Endothelial cell (in vitro differentiated cells): ENCODE measurements at regions not wholly inside any gene's neighbourhood (a gene's known extent, or its start where the extent isn't known, plus 50 kb on each side); places are given as distances from the start of the nearest gene placed in this dataset.
"Not testable (repeated sequence)": the region's sequence is repeated elsewhere in the genome, so short reads cannot be mapped to it uniquely, and the experiment has no call there.

ENCODE experiments used
- DNase-seq: peaks from one replicate; pipeline ENCODE4 v3.0.0; 2021; ENCODE audit warnings: low spot score
- H3K27ac Mint-ChIP-seq: one replicate; pipeline ENCODE4 v1.8.0; 2021; ENCODE audit warnings: mixed read lengths, inconsistent platforms; ENCODE audit not compliant: unreplicated experiment
- H3K27me3 Mint-ChIP-seq: one replicate; pipeline ENCODE4 v1.8.0; 2021; ENCODE audit warnings: mild to moderate bottlenecking, moderate library complexity, mixed read lengths, inconsistent platforms; ENCODE audit not compliant: unreplicated experiment
- H3K36me3 Mint-ChIP-seq: one replicate; pipeline ENCODE4 v1.8.0; 2021; ENCODE audit warnings: mild to moderate bottlenecking, low read depth, mixed read lengths, inconsistent platforms; ENCODE audit not compliant: unreplicated experiment
- H3K4me1 Mint-ChIP-seq: one replicate; pipeline ENCODE4 v1.8.0; 2021; ENCODE audit warnings: mild to moderate bottlenecking, mixed read lengths, inconsistent platforms; ENCODE audit not compliant: unreplicated experiment
- H3K4me3 Mint-ChIP-seq: one replicate; pipeline ENCODE4 v1.8.0; 2021; ENCODE audit warnings: mild to moderate bottlenecking, mixed read lengths, inconsistent platforms; ENCODE audit not compliant: unreplicated experiment
- H3K9me3 Mint-ChIP-seq: one replicate; pipeline ENCODE4 v1.8.0; 2021; ENCODE audit warnings: mixed read lengths, inconsistent platforms; ENCODE audit not compliant: unreplicated experiment
- TF ChIP-seq, protein P1 (sequence below): fragments of 200-600 bp; sonication (generic); IDR thresholded peaks from one replicate; pipeline ENCODE4 v1.5.0; 2021; ENCODE audit warnings: antibody characterized with exemption; ENCODE audit not compliant: unreplicated experiment

DNA sequence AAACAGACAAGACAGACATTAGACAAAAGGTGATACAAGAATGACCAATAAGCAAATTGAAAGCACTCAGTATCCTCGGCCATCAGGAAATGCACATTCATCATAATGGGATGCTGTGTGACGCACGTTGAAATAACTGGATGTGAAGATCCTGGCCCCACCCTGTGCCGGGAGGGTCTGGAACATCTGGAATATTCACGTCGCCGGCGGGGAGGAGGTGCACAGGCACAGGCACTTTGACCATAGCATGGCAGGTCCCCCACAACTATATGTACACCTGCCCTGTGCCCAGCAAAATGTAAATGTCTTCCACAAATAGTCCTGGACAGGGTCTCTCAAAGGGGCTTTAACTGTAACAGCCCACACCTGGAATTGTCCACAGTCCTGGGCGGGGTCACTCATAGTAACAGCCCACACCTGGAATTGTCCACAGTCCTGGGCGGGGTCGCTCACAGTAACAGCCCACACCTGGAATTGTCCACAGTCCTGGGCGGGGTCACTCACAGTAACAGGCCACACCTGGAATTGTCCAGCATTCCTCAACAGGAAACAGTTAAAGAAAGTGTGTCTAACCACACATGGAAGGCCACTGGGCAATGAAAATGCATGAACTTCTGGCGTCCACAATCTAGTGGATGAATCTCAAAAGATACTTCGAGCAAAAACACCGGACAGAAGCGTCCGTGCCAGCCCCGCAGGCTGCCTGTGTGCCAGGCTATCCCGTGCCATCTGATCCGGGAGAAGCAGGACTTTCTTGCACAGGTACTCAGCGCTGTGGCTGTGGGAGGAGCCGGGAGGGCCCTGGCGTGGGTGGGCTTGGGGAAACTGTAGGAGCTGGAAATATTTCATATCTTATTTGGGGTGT lies 113.4 kb downstream of the RTP5 start:
- H3K4me1 Mint-ChIP-seq = no peaks in the 10 kb centered on the region
- no peaks in the 10 kb centered on the region for H3K36me3 Mint-ChIP-seq
- no peak overlapping the region for H3K4me3 Mint-ChIP-seq
- peaks cover 2% of the 10 kb centered on the region for H3K27me3 Mint-ChIP-seq
- no peaks in the 10 kb centered on the region for H3K9me3 Mint-ChIP-seq
- no peak for DNase-seq
- TF ChIP-seq, protein P1, sequence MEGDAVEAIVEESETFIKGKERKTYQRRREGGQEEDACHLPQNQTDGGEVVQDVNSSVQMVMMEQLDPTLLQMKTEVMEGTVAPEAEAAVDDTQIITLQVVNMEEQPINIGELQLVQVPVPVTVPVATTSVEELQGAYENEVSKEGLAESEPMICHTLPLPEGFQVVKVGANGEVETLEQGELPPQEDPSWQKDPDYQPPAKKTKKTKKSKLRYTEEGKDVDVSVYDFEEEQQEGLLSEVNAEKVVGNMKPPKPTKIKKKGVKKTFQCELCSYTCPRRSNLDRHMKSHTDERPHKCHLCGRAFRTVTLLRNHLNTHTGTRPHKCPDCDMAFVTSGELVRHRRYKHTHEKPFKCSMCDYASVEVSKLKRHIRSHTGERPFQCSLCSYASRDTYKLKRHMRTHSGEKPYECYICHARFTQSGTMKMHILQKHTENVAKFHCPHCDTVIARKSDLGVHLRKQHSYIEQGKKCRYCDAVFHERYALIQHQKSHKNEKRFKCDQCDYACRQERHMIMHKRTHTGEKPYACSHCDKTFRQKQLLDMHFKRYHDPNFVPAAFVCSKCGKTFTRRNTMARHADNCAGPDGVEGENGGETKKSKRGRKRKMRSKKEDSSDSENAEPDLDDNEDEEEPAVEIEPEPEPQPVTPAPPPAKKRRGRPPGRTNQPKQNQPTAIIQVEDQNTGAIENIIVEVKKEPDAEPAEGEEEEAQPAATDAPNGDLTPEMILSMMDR = no peak
- no peak overlapping the region for H3K27ac Mint-ChIP-seq

GRCh38 chr2:241983571-241984270 lies 114.2 kb downstream of the RTP5 start:
- no peak overlapping the region for H3K4me3 Mint-ChIP-seq
- DNase-seq = no peak
- TF ChIP-seq, protein P1 = no peak
- peaks cover 2% of the 10 kb centered on the region for H3K27me3 Mint-ChIP-seq
- H3K27ac Mint-ChIP-seq = no peak overlapping the region
- no peaks in the 10 kb centered on the region for H3K4me1 Mint-ChIP-seq
- H3K9me3 Mint-ChIP-seq = no peaks in the 10 kb centered on the region
- no peaks in the 10 kb centered on the region for H3K36me3 Mint-ChIP-seq

- peaks cover 2% of the 10 kb centered on the region for H3K27me3 Mint-ChIP-seq
- TF ChIP-seq, protein P1 = no peak
- no peak overlapping the region for H3K27ac Mint-ChIP-seq
- no peak for DNase-seq
- no peaks in the 10 kb centered on the region for H3K9me3 Mint-ChIP-seq
- no peaks in the 10 kb centered on the region for H3K4me1 Mint-ChIP-seq
- H3K36me3 Mint-ChIP-seq = no peaks in the 10 kb centered on the region
- no peak overlapping the region for H3K4me3 Mint-ChIP-seq
Measured at GRCh38 chr2:241984271-241984655, 114.7 kb downstream of the RTP5 start.

DNA sequence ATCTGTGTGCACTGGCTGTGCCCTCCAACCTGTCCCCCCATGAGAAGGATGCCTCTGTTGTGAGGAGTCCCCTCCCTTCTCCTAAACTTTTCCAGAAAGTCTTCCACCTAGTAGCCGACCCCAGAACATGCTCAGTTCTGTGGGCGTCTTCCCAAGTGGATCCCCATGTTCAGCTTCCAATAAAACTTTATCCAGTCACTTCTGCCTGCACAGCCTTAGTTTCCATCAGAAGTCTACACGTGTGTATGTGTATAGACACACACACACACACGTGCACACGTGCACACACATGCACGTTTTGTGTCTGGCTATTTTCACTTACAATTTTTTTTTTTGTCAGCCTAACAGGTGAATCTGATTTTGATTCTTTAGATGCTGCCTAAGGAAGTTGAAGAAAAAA lies 115.1 kb downstream of the RTP5 start:
- H3K27me3 Mint-ChIP-seq = peaks cover 2% of the 10 kb centered on the region
- TF ChIP-seq, protein P1 = no peak
- no peak for DNase-seq
- H3K4me1 Mint-ChIP-seq = no peaks in the 10 kb centered on the region
- H3K27ac Mint-ChIP-seq = no peak overlapping the region
- no peaks in the 10 kb centered on the region for H3K36me3 Mint-ChIP-seq
- no peaks in the 10 kb centered on the region for H3K9me3 Mint-ChIP-seq
- H3K4me3 Mint-ChIP-seq = no peak overlapping the region

DNA sequence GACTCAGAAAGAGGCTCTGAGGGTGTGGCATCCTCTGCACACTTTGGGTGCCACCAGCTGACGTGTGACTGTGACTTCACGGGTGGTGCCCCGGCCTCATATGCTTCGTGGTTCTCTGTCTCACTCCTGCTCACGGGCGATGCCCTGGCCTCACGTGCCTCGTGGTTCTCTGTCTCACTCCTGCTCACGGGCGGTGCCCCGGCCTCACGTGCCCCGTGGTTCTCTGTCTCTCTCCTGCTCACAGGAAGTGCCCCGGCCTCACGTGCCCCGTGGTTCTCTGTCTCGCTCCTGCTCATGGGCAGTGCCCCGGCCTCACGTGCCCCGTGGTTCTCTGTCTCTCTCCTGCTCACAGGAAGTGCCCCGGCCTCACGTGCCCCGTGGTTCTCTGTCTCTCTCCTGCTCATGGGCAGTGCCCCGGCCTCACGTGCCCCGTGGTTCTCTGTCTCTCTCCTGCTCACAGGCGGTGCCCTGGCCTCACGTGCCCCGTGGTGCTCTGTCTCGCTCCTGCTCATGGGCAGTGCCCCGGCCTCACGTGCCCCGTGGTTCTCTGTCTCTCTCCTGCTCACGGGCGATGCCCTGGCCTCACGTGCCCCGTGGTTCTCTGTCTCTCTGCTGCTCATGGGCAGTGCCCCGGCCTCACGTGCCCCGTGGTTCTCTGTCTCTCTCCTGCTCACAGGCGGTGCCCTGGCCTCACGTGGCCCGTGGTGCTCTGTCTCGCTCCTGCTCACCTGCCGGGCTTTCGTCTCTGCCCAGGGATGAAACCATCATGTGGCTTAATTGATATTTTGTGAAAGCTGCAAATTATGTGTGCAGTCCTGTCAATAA lies 115.8 kb downstream of the RTP5 start:
- H3K4me1 Mint-ChIP-seq, H3K9me3 Mint-ChIP-seq, H3K27ac Mint-ChIP-seq, H3K4me3 Mint-ChIP-seq, H3K36me3 Mint-ChIP-seq, H3K27me3 Mint-ChIP-seq, DNase-seq: not testable (repeated sequence)
